GM12892 (cell line): ENCODE measurements at regions not wholly inside any gene's neighbourhood (a gene's known extent, or its start where the extent isn't known, plus 50 kb on each side); places are given as distances from the start of the nearest gene placed in this dataset.

Experiments used
- POLR2A ChIP-seq: IDR thresholded peaks from 2 replicates; pipeline ENCODE4 v1.6.1; 2011; ENCODE audit warnings: low read depth, low read length, control low read depth
- POLR2AphosphoS5 ChIP-seq: IDR thresholded peaks from 2 replicates; pipeline ENCODE4 v1.6.1; 2011; ENCODE audit warnings: low read depth, low read length, control low read depth
- TAF1 ChIP-seq: IDR thresholded peaks from 2 replicates; pipeline ENCODE4 v1.6.1; 2011; ENCODE audit warnings: low read depth, mild to moderate bottlenecking, control low read depth, low read length, borderline replicate concordance

DNA sequence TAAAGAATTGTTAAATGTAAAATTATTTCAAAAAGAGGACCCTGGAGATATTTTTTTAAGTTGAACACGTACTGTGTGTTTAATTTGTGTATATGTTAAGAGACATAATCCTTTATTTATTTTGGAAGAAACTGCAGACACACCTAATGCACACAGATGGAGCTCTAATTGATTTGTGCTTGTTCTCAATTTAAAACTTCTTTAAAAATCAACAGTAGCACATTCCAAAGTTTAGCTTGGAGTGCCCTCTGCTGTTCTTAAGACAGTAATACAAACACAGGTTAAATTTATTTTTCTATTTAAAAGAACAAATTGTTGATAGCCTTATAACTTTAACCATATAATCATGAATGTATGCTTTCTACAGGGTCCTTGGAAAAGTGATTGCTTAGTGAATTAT lies 277.6 kb upstream of the ADAMTS16 start:
- no peak for TF ChIP-seq POLR2A
- no peak for TF ChIP-seq TAF1
- TF ChIP-seq POLR2AphosphoS5 = no peak
